Peyer's patch (tissue), 4 donors: ENCODE measurements at regions not wholly inside any gene's neighbourhood (a gene's known extent, or its start where the extent isn't known, plus 50 kb on each side); places are given as distances from the start of the nearest gene placed in this dataset.

Experiments
- DNase-seq, 3 donors: peaks; one replicate each; pipeline ENCODE4 v3.0.0-alpha.2; 2017 to 2019
- H3K27ac ChIP-seq, 4 donors: fragments of 200-600 bp; sonication (generic); one replicate each; pipeline ENCODE4 v1.5.1; 2016 to 2019
- H3K27me3 ChIP-seq, 2 donors: fragments of 200-600 bp; sonication (generic); one replicate each; pipeline ENCODE4 v1.5.1; 2019
- H3K36me3 ChIP-seq, 3 donors: fragments of 200-600 bp; sonication (generic); one replicate each; pipeline ENCODE4 v1.5.1; 2016 to 2019
- H3K4me1 ChIP-seq, 4 donors: fragments of 200-600 bp; sonication (generic); one replicate each; pipeline ENCODE4 v1.5.1; 2016 to 2019
- H3K4me3 ChIP-seq, 4 donors: fragments of 200-600 bp; sonication (generic); 1 replicate in 3 of 4; 2 replicates in 1 of 4; pipeline ENCODE4 v1.5.1; 2016 to 2019; ENCODE audit warnings: mild to moderate bottlenecking in 1 of 4
- H3K9me3 ChIP-seq, 4 donors: fragments of 200-600 bp; sonication (generic); one replicate each; pipeline ENCODE4 v1.5.1; 2016 to 2019; ENCODE audit warnings: mild to moderate bottlenecking in 1 of 4
- CTCF ChIP-seq, 6 experiments: fragments of 450-650 bp in 4 of 6; fragments of 200-600 bp in 2 of 6; sonication (generic) in 1 of 6; IDR thresholded peaks; one replicate each; pipeline ENCODE4 v1.5.1; 2017 to 2019; ENCODE audit warnings: antibody characterized with exemption in 6 of 6, mild to moderate bottlenecking in 3 of 6, moderate library complexity in 1 of 6
- POLR2A ChIP-seq, 2 donors: fragments of 450-650 bp; IDR thresholded peaks; one replicate each; pipeline ENCODE4 v1.5.1; 2017; ENCODE audit warnings: antibody characterized with exemption in 2 of 2, mild to moderate bottlenecking in 2 of 2, moderate library complexity in 2 of 2

GRCh38 chr2:8426550-8426949, 255.3 kb upstream of the ID2 start:
- H3K27me3 ChIP-seq = no peaks in the 10 kb centered on the region
- no peak for DNase-seq
- no peak overlapping the region for H3K4me3 ChIP-seq
- TF ChIP-seq CTCF (IDR thresholded peaks at IDR 0.05) (no peak), POLR2A (IDR thresholded peaks at IDR 0.05) (no peak)
- no peak overlapping the region for H3K27ac ChIP-seq
- no peaks in the 10 kb centered on the region for H3K4me1 ChIP-seq
- no peaks in the 10 kb centered on the region for H3K9me3 ChIP-seq
- no peaks in the 10 kb centered on the region for H3K36me3 ChIP-seq

GRCh38 chr2:8427211-8427610, 254.6 kb upstream of the ID2 start:
- no peak for DNase-seq

GRCh38 chr2:8430628-8431027, 251.2 kb upstream of the ID2 start:
- no peaks in the 10 kb centered on the region for H3K27me3 ChIP-seq
- H3K4me1 ChIP-seq = no peaks in the 10 kb centered on the region
- H3K27ac ChIP-seq = no peak overlapping the region
- no peaks in the 10 kb centered on the region for H3K9me3 ChIP-seq
- DNase-seq = no peak
- H3K36me3 ChIP-seq = no peaks in the 10 kb centered on the region
- no peak overlapping the region for H3K4me3 ChIP-seq
- TF ChIP-seq POLR2A (IDR thresholded peaks at IDR 0.05) (no peak), CTCF (IDR thresholded peaks at IDR 0.05) (no peak)

More at GRCh38 chr2:8427211-8427610, 254.6 kb upstream of the ID2 start:
- Histone ChIP-seq H3K4me3 (no peak overlapping the region), H3K27ac (no peak overlapping the region), H3K36me3 (no peaks in the 10 kb centered on the region), H3K9me3 (no peaks in the 10 kb centered on the region), H3K4me1 (no peaks in the 10 kb centered on the region), H3K27me3 (no peaks in the 10 kb centered on the region)
- TF ChIP-seq CTCF (IDR thresholded peaks at IDR 0.05) = no peak
- no peak for TF ChIP-seq POLR2A (IDR thresholded peaks at IDR 0.05)

GRCh38 chr2:8431446-8432125, 250.3 kb upstream of the ID2 start:
- TF ChIP-seq POLR2A (IDR thresholded peaks at IDR 0.05) (no peak), CTCF (IDR thresholded peaks at IDR 0.05) (no peak)
- H3K4me3 ChIP-seq = no peak overlapping the region
- DNase-seq = no peak
- no peaks in the 10 kb centered on the region for H3K27me3 ChIP-seq
- no peaks in the 10 kb centered on the region for H3K4me1 ChIP-seq
- H3K36me3 ChIP-seq = no peaks in the 10 kb centered on the region
- H3K9me3 ChIP-seq = no peaks in the 10 kb centered on the region
- H3K27ac ChIP-seq = no peak overlapping the region

GRCh38 chr2:8432706-8433336, 249.0 kb upstream of the ID2 start:
- Histone ChIP-seq H3K9me3 (no peaks in the 10 kb centered on the region), H3K27me3 (no peaks in the 10 kb centered on the region), H3K4me3 (no peak overlapping the region), H3K4me1 (no peaks in the 10 kb centered on the region), H3K36me3 (no peaks in the 10 kb centered on the region), H3K27ac (peak overlapping the region in 1 of 4 donors; percentile 5)
- no peak for TF ChIP-seq CTCF (IDR thresholded peaks at IDR 0.05)
- TF ChIP-seq POLR2A (IDR thresholded peaks at IDR 0.05) = no peak
- DNase-seq = no peak
